Endothelial cell (in vitro differentiated cells): ENCODE measurements at regions not wholly inside any gene's neighbourhood (a gene's known extent, or its start where the extent isn't known, plus 50 kb on each side); places are given as distances from the start of the nearest gene placed in this dataset.

Experiments used
- DNase-seq: peaks from one replicate; pipeline ENCODE4 v3.0.0; 2021; ENCODE audit warnings: low spot score
- H3K27ac Mint-ChIP-seq: one replicate; pipeline ENCODE4 v1.8.0; 2021; ENCODE audit warnings: mixed read lengths, inconsistent platforms; ENCODE audit not compliant: unreplicated experiment
- H3K27me3 Mint-ChIP-seq: one replicate; pipeline ENCODE4 v1.8.0; 2021; ENCODE audit warnings: mild to moderate bottlenecking, moderate library complexity, mixed read lengths, inconsistent platforms; ENCODE audit not compliant: unreplicated experiment
- H3K36me3 Mint-ChIP-seq: one replicate; pipeline ENCODE4 v1.8.0; 2021; ENCODE audit warnings: mild to moderate bottlenecking, low read depth, mixed read lengths, inconsistent platforms; ENCODE audit not compliant: unreplicated experiment
- H3K4me1 Mint-ChIP-seq: one replicate; pipeline ENCODE4 v1.8.0; 2021; ENCODE audit warnings: mild to moderate bottlenecking, mixed read lengths, inconsistent platforms; ENCODE audit not compliant: unreplicated experiment
- H3K4me3 Mint-ChIP-seq: one replicate; pipeline ENCODE4 v1.8.0; 2021; ENCODE audit warnings: mild to moderate bottlenecking, mixed read lengths, inconsistent platforms; ENCODE audit not compliant: unreplicated experiment
- H3K9me3 Mint-ChIP-seq: one replicate; pipeline ENCODE4 v1.8.0; 2021; ENCODE audit warnings: mixed read lengths, inconsistent platforms; ENCODE audit not compliant: unreplicated experiment
- TF ChIP-seq, protein P1 (sequence below): fragments of 200-600 bp; sonication (generic); IDR thresholded peaks from one replicate; pipeline ENCODE4 v1.5.0; 2021; ENCODE audit warnings: antibody characterized with exemption; ENCODE audit not compliant: unreplicated experiment

DNA sequence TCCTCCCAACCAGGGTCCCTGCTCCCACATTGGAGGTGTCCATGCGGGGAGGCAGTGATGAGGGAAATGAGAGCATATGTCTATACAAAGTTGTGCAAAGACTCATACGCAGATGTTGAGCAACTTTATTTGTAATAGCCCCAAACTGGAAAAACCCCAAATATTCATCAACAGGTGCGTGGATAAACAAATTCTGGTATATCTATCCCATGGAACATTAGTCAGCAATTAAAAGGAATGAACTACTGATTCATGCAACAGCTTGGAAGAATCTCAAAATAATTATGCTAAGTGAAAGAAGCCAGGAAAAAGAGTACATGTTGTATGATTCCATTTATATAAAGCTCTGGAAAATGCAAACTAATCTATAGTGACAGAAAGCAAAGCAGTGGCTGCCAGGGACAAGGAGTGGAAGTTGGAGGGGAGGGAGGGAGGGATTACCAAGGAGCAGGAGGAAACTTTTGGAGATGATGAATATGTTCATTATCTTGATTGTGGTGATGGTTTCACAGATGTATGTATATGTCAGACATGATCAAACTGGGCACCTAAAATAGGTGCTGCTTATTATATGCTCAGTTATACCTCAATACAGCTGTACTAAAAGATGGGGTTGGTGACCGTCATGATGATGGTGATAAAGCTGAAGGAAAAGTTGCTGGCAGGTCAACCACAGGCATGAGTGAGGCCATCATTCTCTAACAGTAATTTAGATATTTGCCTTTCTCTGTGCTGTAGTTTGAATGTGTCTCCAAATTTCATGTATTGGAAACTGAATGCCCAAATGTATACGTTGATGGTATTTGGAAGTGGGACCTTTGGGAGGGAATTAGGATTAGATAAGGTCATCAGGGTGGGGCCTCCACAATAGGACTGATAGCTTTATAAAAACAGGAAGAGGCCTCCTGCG, 270.9 kb downstream of the CYP26B1 start:
- H3K4me3 Mint-ChIP-seq = no peak overlapping the region
- no peaks in the 10 kb centered on the region for H3K9me3 Mint-ChIP-seq
- H3K27me3 Mint-ChIP-seq = peaks cover 12% of the 10 kb centered on the region
- no peak for DNase-seq
- peaks cover 7% of the 10 kb centered on the region for H3K36me3 Mint-ChIP-seq
- H3K4me1 Mint-ChIP-seq = peaks cover 8% of the 10 kb centered on the region
- H3K27ac Mint-ChIP-seq = no peak overlapping the region
- TF ChIP-seq, protein P1, sequence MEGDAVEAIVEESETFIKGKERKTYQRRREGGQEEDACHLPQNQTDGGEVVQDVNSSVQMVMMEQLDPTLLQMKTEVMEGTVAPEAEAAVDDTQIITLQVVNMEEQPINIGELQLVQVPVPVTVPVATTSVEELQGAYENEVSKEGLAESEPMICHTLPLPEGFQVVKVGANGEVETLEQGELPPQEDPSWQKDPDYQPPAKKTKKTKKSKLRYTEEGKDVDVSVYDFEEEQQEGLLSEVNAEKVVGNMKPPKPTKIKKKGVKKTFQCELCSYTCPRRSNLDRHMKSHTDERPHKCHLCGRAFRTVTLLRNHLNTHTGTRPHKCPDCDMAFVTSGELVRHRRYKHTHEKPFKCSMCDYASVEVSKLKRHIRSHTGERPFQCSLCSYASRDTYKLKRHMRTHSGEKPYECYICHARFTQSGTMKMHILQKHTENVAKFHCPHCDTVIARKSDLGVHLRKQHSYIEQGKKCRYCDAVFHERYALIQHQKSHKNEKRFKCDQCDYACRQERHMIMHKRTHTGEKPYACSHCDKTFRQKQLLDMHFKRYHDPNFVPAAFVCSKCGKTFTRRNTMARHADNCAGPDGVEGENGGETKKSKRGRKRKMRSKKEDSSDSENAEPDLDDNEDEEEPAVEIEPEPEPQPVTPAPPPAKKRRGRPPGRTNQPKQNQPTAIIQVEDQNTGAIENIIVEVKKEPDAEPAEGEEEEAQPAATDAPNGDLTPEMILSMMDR = no peak

DNA sequence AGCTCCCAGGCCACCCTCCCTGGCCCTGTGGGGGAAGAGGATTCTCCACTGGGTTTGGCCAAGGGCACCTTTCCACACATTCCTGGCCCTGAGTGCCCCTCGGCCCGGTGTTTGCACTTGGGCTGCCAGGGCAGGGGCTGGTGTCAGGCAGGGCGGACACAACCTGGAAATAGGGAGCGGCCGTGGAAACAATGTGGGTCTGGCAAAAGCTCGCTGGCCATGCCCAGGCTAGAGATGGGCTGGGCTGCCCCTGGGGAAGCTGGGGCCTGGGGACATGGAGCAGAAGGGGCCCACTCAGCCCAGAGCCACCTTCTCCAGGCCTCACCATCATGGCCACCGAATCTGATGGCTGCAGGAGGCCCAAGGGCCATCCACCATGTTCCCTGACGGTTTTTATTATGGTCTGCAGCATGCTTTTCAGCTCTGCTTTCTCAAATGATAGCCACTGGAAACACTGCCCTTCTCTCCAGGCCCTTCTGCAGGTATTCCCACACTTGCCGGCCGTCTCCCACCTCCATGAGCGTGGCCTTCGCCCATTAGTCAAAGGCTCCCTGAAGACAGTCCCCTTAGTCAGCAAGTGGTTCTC, 275.1 kb downstream of the CYP26B1 start:
- Mint-ChIP-seq H3K36me3 (peaks cover 16% of the 10 kb centered on the region), H3K4me3 (no peak overlapping the region), H3K27me3 (peaks cover 12% of the 10 kb centered on the region), H3K27ac (no peak overlapping the region), H3K4me1 (peaks cover 15% of the 10 kb centered on the region), H3K9me3 (peaks cover 4% of the 10 kb centered on the region)
- DNase-seq = no peak
- TF ChIP-seq, protein P1 = no peak

DNA sequence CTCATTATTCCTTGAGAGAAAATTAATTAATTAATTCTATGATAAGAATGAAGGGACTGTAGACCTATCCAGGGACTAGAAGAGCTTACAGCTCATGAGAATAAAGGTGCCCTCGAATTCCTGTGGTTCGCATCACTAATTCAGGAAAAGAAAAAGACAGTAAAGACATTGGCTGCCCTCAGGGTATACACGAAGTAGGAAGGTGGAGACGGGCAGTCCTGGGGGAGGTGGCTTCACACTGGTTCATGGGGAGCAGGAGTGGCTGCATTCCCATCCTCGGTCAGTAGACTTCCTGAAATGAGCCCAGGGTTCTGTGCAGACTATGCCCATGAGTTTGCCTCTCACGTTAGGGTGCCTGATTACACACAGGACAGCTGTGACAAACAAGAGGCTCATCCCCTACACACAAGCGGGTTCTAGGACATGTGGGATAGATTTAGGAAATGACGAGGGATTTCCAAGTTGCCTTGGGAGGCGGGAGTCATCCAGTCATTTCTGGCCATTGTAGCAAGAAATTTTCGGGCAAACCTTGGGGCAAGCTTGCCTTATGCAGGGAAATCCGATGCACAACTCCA, 282.2 kb downstream of the CYP26B1 start:
- no peaks in the 10 kb centered on the region for H3K4me1 Mint-ChIP-seq
- no peak overlapping the region for H3K4me3 Mint-ChIP-seq
- TF ChIP-seq, protein P1 = no peak
- no peaks in the 10 kb centered on the region for H3K27me3 Mint-ChIP-seq
- no peak overlapping the region for H3K27ac Mint-ChIP-seq
- H3K36me3 Mint-ChIP-seq = peaks cover 1% of the 10 kb centered on the region
- H3K9me3 Mint-ChIP-seq = peaks cover under 1% of the 10 kb centered on the region
- no peak for DNase-seq

DNA sequence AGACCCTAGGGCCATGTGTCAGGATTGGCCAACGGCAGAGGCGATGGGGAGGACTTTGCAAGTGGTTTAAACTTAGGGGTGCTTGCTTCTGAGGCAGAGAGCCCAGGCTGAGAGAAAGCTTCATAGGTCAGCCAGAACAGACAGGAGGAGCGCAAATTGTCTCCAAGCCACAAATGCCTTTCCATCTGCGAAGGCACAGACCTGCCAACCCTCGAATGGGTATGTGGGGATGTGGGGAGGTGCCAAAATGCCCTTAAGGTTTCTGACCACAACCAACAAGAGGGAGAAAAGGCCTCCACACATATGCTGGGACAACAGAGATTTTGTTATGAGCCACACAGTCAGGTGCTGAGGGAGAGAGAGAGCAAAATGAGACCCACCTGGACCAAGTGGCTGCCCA, 283.6 kb downstream of the CYP26B1 start:
- H3K36me3 Mint-ChIP-seq = peaks cover 3% of the 10 kb centered on the region
- H3K9me3 Mint-ChIP-seq = no peaks in the 10 kb centered on the region
- H3K4me3 Mint-ChIP-seq = no peak overlapping the region
- no peak for DNase-seq
- H3K4me1 Mint-ChIP-seq = no peaks in the 10 kb centered on the region
- H3K27me3 Mint-ChIP-seq = no peaks in the 10 kb centered on the region
- TF ChIP-seq, protein P1 = no peak
- no peak overlapping the region for H3K27ac Mint-ChIP-seq

DNA sequence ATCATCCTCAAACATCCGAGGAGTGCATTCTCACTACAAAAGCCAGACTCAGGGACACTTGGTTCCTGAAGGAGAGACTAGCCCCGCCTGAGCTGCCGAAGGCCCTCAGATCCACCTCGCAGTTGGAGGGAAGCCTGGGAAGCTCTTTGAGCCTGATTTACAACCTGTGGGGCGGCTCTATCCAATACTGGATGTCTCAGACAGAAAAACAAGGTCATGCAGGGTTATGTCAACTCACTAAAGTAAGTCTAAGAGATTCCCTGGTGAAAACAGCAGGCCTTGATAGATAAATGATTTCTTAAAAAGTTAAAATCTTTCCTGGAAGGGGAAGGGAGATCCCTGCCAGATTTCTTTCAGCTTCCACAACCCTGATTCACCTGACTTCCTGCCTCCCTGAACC, 284.3 kb downstream of the CYP26B1 start:
- peaks cover 8% of the 10 kb centered on the region for H3K36me3 Mint-ChIP-seq
- H3K27me3 Mint-ChIP-seq = peaks cover 4% of the 10 kb centered on the region
- H3K4me3 Mint-ChIP-seq = no peak overlapping the region
- no peak for DNase-seq
- H3K4me1 Mint-ChIP-seq = no peaks in the 10 kb centered on the region
- H3K9me3 Mint-ChIP-seq = no peaks in the 10 kb centered on the region
- TF ChIP-seq, protein P1 = no peak
- H3K27ac Mint-ChIP-seq = no peak overlapping the region
